WI38 (cell line): ENCODE measurements at regions not wholly inside any gene's neighbourhood (a gene's known extent, or its start where the extent isn't known, plus 50 kb on each side); places are given as distances from the start of the nearest gene placed in this dataset.

Experiments
- H3K4me3 ChIP-seq: 2 replicates; pipeline ENCODE4 v1.5.1; 2011; ENCODE audit warnings: low read depth, mild to moderate bottlenecking, control low read depth, low read length
- CTCF ChIP-seq: IDR thresholded peaks from 2 replicates; pipeline ENCODE4 v1.5.1; 2012; ENCODE audit warnings: low read depth, mild to moderate bottlenecking, control low read depth, low read length

GRCh38 chr21:32184065-32184464 is 94.8 kb downstream of the MIS18A start:
- no peak for TF ChIP-seq CTCF

DNA sequence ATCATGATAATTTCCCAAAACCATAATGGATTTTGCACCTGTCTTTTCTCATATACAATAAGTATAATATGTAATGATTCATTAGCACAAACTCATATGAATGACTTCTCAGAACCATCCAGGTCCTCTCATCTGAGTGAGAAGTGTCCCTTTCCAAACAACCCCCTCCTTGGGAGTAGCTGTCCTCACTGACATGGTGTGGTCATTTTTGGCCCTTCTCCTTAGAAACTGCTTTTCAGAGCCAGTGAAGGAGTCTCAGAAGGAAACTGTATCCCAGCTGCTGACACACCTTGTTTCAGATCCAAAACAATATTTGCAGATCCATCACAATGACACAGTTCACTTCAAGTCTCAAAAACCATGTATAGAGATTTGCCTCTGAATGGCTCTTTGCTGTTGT is 95.5 kb downstream of the MIS18A start:
- H3K4me3 ChIP-seq = no peak overlapping the region
- TF ChIP-seq CTCF = no peak

More at GRCh38 chr21:32184065-32184464, 94.8 kb downstream of the MIS18A start:
- no peak overlapping the region for H3K4me3 ChIP-seq

DNA sequence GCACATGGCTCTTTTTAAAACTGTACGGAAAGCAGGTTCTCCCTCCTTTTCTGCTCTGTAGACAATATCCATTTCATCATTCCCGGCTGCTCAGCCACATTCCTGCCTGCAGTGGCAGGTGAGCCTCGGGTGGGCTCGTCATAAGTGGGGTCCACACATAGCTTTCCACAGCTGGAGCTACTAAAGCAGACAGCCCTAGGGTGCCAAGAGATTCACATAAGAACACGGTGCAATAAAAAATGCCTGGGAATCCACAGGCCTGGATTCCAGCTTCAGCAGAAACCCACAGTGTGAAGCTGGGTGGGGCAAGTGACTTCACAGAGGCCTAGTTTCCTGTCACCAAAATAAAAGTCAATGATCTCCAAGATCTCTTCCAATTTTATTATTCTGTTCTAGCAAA is 96.4 kb downstream of the MIS18A start:
- H3K4me3 ChIP-seq = no peak overlapping the region
- no peak for TF ChIP-seq CTCF

GRCh38 chr21:32181457-32181856 is 97.4 kb downstream of the MIS18A start:
- no peak for TF ChIP-seq CTCF
- H3K4me3 ChIP-seq = no peak overlapping the region

DNA sequence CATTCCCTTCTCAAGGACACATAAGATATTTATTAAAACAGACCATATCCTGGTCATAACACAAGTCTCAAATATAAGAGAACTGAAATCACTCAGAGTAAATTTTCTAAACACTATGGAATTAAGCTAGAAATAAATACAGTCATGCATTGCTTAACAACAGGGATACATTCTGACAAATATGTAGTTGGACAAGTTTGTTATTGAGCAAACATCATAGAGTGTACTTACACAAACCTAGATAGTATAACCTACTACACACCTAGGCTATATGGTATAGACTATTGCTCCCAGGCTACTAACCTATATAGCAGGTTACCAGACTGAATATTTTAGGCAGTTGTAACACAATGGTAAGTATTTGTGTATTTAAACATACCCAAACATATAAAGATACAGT is 104.0 kb downstream of the MIS18A start:
- no peak overlapping the region for H3K4me3 ChIP-seq
- no peak for TF ChIP-seq CTCF

DNA sequence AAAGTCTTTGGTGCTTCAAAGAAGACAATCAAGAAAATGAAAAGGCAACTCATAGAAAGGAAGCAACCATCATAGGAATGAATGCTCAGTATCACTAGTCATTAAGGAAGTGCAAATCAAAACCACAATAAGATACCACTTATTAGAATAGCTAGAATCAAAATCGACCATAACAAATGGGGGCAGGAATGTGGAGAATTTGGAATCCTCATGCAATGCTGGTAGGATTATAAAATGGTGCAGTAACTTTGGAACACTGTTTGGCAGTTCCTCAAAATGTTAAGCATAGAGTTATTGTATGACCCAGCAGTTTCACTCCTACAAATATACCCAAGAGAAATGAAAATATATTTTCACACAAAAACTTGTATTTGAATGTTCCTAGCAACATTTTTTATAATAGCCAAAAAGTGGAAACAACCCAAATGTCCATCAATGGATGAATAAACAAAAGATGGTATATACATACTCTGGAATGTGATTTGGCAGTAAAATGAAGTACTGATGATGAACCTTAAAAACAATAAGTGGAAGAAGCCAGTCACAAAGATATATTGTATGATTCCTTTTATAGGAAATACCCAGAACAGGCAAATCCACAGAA is 105.6 kb downstream of the MIS18A start:
- TF ChIP-seq CTCF = no peak
- H3K4me3 ChIP-seq = no peak overlapping the region

DNA sequence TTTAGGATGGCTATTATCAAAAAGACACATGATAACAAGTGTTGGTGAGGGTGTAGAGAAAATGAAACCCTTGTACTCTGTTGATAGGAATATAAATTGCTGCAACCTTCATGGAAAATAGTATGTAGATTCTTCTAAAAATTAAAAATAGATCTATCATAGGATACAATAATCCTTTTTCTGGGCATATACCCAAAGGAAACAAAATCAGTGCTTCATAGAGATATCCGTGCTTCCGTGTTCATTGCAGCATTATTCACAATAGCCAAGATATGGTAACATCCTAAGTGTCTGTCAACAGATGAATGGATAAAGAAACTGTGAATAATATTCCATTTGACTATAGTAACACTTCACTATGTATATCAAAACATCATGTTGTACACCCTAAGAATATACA is 106.7 kb downstream of the MIS18A start:
- no peak for TF ChIP-seq CTCF
- H3K4me3 ChIP-seq = no peak overlapping the region
